ENCODE measurements at regions not wholly inside any gene's neighbourhood (a gene's known extent, or its start where the extent isn't known, plus 50 kb on each side); places are given as distances from the start of the nearest gene placed in this dataset.

DNA sequence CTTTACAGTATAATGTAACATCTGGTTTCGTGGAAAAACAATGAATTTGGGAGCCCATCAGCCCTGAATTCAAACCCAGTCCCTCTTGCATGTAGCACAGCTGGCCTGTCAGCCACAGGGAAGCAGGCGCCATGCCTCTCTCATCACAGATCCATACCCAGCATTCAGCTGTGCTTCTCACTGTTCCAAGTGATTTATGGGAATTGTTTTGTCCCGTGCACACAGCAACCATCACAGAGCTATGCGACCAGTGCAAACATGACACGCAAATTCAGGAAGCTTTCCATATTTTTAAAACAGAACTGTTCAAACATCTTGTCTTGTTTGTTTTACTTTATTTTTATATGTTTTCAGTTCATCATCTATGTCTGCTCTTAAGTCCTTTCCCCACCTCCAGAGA is 496.1 kb downstream of the EIPR1 start:
- TF ChIP-seq, protein P1, sequence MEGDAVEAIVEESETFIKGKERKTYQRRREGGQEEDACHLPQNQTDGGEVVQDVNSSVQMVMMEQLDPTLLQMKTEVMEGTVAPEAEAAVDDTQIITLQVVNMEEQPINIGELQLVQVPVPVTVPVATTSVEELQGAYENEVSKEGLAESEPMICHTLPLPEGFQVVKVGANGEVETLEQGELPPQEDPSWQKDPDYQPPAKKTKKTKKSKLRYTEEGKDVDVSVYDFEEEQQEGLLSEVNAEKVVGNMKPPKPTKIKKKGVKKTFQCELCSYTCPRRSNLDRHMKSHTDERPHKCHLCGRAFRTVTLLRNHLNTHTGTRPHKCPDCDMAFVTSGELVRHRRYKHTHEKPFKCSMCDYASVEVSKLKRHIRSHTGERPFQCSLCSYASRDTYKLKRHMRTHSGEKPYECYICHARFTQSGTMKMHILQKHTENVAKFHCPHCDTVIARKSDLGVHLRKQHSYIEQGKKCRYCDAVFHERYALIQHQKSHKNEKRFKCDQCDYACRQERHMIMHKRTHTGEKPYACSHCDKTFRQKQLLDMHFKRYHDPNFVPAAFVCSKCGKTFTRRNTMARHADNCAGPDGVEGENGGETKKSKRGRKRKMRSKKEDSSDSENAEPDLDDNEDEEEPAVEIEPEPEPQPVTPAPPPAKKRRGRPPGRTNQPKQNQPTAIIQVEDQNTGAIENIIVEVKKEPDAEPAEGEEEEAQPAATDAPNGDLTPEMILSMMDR (IDR thresholded peaks at IDR 0.05) = no peak
- TF ChIP-seq POLR2A (IDR thresholded peaks at IDR 0.05) = no peak

All from thyroid gland (tissue), 4 donors.